ENCODE measurements at regions not wholly inside any gene's neighbourhood (a gene's known extent, or its start where the extent isn't known, plus 50 kb on each side); places are given as distances from the start of the nearest gene placed in this dataset.

DNA sequence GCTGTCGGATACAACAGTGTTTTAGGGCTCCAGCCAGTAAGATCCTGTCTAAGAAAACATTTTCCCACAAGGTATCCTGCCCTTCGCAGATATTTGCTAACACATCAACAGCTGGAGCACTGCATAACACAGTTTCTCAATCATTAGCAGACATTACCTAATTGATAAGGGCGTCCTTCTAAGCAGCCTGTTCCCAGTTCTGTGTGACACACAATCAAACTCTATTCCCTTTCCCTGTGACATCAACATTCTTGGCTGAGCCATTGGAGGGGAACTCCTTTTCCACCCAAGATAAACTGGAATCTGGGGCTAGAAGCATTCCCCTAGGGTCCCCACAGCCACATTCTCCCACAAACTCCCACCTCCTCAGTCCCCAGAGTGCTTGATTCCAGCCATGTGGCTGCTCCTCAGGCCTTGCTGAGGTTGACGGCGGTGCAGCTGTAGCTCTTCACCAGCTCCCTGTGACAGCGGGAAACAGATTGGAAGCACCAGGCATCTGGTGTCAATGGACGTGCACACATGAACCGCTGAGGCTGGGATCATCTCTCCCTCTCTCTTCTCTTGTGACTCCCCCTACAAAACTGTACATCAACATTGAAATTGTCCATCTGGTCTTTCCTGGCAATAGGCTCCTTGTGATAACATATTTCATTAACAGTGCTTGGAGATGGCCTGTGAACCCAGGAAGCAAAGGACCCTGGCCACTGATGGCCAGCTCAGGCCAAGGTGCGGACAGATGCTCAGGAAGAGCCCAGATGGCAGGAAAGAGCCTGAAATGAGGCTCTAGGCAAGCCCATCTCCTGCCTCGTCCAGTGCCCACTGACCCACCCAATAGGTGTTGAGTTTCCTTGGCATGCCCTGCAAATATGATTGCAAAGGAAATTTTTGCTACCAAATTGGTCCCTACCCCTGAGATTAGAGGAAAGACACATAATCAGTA is 131.1 kb upstream of the TBX20 start:
- WGBS, 2 experiments (ENCODE audit: extremely low coverage in 2 of 2, insufficient read length in 1 of 2): 15% methylated on average over 4 of the region's 10 CpGs; no CpG with 5 or more reads in 1 of the 2 experiments
- no peak overlapping the region for H2AK9ac ChIP-seq (replicated peaks; ENCODE audit: low read depth, low read length, poor library complexity)
- no peak overlapping the region for H2BK20ac ChIP-seq (ENCODE audit: low read depth, low read length)
- ATAC-seq (ENCODE audit: low read depth) (no peak), DNase-seq (no peak)
- CTCF ChIA-PET: no interaction called here
- no peak overlapping the region for H4K91ac ChIP-seq (ENCODE audit: insufficient read depth, low read depth, low read length)
- H3K56ac ChIP-seq (ENCODE audit: extremely low read depth, insufficient read depth, low read length): no peak overlapping the region
- H3K14ac ChIP-seq (replicated peaks; ENCODE audit: low read depth, low read length): no peak overlapping the region
- H4K20me1 ChIP-seq (ENCODE audit: insufficient read depth, low read length): no peaks in the 10 kb centered on the region
- no peak overlapping the region for H4K5ac ChIP-seq (ENCODE audit: low read depth, low read length)
- H3K9me3 ChIP-seq (ENCODE audit: control insufficient read depth, insufficient read depth, low read length): no peaks in the 10 kb centered on the region
- peak overlapping the region; percentile 10 for H2AFZ ChIP-seq (replicated peaks; ENCODE audit: low read length, poor library complexity)
- no peaks in the 10 kb centered on the region for H3K79me1 ChIP-seq (ENCODE audit: low read depth in 1 of 2, low read length in 2 of 2)
- H2BK120ac ChIP-seq (ENCODE audit: low read depth, low read length): no peak overlapping the region
- no peak overlapping the region for H3K23ac ChIP-seq (ENCODE audit: low read depth, low read length)
- H3K4me1 ChIP-seq (ENCODE audit: control insufficient read depth, insufficient read depth, low read length): no peaks in the 10 kb centered on the region
- in situ Hi-C loops (cut with MboI; ENCODE audit: low sequenced_read_pairs): no loop called here
- no peak overlapping the region for H3K4me3 ChIP-seq (ENCODE audit: insufficient read depth, low read depth, low read length)
- H3K4ac ChIP-seq (ENCODE audit: low read depth, low read length): no peak overlapping the region
- H3K9me1 ChIP-seq (ENCODE audit: insufficient read depth, low read length): no peaks in the 10 kb centered on the region
- H2AK5ac ChIP-seq (ENCODE audit: low read depth, low read length): no peak overlapping the region
- POLR2A ChIA-PET (ENCODE audit: unreplicated experiment): no interaction called here
- no peak overlapping the region for H2BK5ac ChIP-seq (ENCODE audit: low read depth, low read length, poor library complexity, severe bottlenecking)
- H3K4me2 ChIP-seq (ENCODE audit: low read depth, low read length): no peak overlapping the region
- H3K27me3 ChIP-seq (ENCODE audit: control insufficient read depth, insufficient read depth, low read length): no peaks in the 10 kb centered on the region
- H4K8ac ChIP-seq (ENCODE audit: low read depth in 2 of 2, low read length in 2 of 2): no peak overlapping the region
- H3K36me3 ChIP-seq (ENCODE audit: control insufficient read depth, insufficient read depth, low read length): no peaks in the 10 kb centered on the region
- H2BK15ac ChIP-seq (ENCODE audit: low read depth, low read length): no peak overlapping the region
- H3K27ac ChIP-seq (ENCODE audit: insufficient read depth, low read length): no peak overlapping the region
- intact Hi-C loops (cut with micrococcal nuclease): no loop called here
- H3K9ac ChIP-seq (ENCODE audit: low read depth, low read length): no peak overlapping the region
- no TSS peak for BruUV-seq (replicated peaks)
- H3K18ac ChIP-seq (ENCODE audit: low read depth, low read length): no peak overlapping the region
- TF ChIP-seq, protein P1, sequence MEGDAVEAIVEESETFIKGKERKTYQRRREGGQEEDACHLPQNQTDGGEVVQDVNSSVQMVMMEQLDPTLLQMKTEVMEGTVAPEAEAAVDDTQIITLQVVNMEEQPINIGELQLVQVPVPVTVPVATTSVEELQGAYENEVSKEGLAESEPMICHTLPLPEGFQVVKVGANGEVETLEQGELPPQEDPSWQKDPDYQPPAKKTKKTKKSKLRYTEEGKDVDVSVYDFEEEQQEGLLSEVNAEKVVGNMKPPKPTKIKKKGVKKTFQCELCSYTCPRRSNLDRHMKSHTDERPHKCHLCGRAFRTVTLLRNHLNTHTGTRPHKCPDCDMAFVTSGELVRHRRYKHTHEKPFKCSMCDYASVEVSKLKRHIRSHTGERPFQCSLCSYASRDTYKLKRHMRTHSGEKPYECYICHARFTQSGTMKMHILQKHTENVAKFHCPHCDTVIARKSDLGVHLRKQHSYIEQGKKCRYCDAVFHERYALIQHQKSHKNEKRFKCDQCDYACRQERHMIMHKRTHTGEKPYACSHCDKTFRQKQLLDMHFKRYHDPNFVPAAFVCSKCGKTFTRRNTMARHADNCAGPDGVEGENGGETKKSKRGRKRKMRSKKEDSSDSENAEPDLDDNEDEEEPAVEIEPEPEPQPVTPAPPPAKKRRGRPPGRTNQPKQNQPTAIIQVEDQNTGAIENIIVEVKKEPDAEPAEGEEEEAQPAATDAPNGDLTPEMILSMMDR (conservative IDR thresholded peaks at IDR 0.05; ENCODE audit: low read depth, low read length): no peak
- no peak for TF ChIP-seq NFE2L2 (IDR thresholded peaks at IDR 0.05; ENCODE audit: low read depth, low read length)
- no peak for TF ChIP-seq RFX5 (IDR thresholded peaks at IDR 0.05; ENCODE audit: low read depth, low read length)
- TF ChIP-seq, protein P2, sequence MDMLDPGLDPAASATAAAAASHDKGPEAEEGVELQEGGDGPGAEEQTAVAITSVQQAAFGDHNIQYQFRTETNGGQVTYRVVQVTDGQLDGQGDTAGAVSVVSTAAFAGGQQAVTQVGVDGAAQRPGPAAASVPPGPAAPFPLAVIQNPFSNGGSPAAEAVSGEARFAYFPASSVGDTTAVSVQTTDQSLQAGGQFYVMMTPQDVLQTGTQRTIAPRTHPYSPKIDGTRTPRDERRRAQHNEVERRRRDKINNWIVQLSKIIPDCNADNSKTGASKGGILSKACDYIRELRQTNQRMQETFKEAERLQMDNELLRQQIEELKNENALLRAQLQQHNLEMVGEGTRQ (IDR thresholded peaks at IDR 0.05; ENCODE audit: low read depth, low read length): no peak
- TF ChIP-seq BHLHE40 (IDR thresholded peaks at IDR 0.05; ENCODE audit: low read depth, low read length): no peak
- no peak for TF ChIP-seq SMC3 (IDR thresholded peaks at IDR 0.05; ENCODE audit: low read depth, low read length)
- TF ChIP-seq RAD21 (IDR thresholded peaks at IDR 0.05; ENCODE audit: low read length): no peak
- TF ChIP-seq MAFK (IDR thresholded peaks at IDR 0.05; ENCODE audit: low read depth, low read length): no peak
- no peak for TF ChIP-seq CEBPB (IDR thresholded peaks at IDR 0.05; ENCODE audit: low read depth, low read length)
- TF ChIP-seq CHD1 (IDR thresholded peaks at IDR 0.05; ENCODE audit: low read depth, low read length): no peak
- TF ChIP-seq POLR2A (IDR thresholded peaks at IDR 0.05; ENCODE audit: low read depth, low read length): no peak
- TF ChIP-seq, protein P3, sequence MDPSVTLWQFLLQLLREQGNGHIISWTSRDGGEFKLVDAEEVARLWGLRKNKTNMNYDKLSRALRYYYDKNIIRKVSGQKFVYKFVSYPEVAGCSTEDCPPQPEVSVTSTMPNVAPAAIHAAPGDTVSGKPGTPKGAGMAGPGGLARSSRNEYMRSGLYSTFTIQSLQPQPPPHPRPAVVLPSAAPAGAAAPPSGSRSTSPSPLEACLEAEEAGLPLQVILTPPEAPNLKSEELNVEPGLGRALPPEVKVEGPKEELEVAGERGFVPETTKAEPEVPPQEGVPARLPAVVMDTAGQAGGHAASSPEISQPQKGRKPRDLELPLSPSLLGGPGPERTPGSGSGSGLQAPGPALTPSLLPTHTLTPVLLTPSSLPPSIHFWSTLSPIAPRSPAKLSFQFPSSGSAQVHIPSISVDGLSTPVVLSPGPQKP (IDR thresholded peaks at IDR 0.05; ENCODE audit: borderline replicate concordance, low read depth, low read length): no peak
- dilution Hi-C loops (cut with HindIII; ENCODE audit: low sequenced_read_pairs, unreplicated experiment): no loop called here

All from IMR-90 (cell line).